Activated CD8-positive, alpha-beta memory T cell treated with anti-CD3 and anti-CD28 coated beads for 36 hours (primary cell): ENCODE measurements at regions not wholly inside any gene's neighbourhood (a gene's known extent, or its start where the extent isn't known, plus 50 kb on each side); places are given as distances from the start of the nearest gene placed in this dataset.

ENCODE experiments used
- CTCF ChIA-PET: fragments of 350-600 bp; sonication (Branson Sonifier 250); formaldehyde crosslinking; loops from one replicate; lab custom pipeline; 2021; ENCODE audit warnings: antibody characterized with exemption; lab: Charles Lee
- POLR2A ChIA-PET: fragments of 350-600 bp; sonication (Branson Sonifier 250); formaldehyde crosslinking; loops from one replicate; lab custom pipeline; 2021; ENCODE audit warnings: antibody characterized with exemption; lab: Charles Lee

DNA sequence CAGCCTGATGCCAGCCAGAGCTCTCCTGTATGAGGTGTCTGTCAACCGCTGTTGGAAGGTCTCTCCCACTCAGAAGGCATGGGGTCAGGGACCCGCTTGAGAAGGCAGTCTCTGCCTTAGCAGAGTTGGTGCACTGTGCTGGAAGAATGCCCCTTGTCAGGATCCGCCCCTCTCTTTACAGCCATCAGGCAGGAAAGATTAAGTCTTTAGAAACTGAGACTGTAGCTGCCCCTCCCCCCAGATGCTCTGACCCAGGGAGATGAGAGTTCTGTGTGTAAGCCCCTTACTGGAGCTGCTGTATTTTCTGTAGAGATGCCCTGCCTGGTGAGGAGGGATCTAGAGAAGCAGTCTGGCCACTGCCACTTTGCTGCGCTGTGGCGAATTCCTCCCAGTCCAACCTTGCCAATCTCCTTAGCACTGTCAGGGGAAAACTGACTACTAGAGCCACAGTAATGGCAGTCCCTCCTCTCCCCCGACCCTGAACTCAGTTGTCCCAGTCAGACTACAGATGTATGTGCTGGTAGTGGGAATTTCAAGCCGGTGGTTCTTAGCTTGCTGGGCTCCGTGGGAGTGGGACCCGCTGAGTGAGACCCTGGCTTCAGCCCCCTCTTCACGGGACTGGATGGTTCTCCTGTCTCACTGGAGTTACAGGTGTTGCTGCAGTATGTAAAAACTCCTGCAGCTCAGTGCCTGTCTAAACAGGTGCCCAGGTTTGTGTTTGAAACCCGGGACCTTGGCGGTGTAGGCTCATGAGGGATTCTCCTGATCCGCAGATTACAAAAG lies 285.5 kb upstream of the ZWINT start:
- POLR2A ChIA-PET, result no interaction called here
- CTCF ChIA-PET, result no interaction called here

DNA sequence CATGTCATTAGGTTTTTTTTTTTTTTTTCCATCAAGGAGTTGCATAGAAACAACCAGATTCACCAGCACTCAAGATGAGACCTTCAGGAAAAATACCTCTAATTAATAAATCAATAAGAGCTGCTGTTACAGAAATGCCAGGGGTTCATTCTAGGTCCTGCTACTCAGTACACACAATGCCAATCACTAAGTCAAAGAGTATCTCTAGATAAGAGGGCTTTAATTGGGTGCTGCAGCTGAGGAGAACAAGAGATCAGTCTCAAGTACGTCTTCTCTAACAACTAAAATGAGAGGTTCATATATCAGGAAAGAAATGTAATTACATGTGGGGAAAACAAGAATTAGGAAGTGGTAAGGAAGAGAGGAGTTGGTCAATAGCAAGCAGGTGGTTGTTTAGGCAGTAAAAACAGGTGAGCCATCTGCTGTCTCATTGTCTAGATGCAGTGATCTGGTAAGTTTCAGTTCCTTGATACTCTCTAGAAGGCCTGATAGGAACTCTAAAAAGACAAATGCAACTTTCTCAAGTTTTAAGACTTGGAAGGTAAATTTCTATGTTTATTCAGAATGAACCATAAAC lies 272.9 kb upstream of the ZWINT start:
- CTCF ChIA-PET, result no interaction called here
- POLR2A ChIA-PET, result no interaction called here

DNA sequence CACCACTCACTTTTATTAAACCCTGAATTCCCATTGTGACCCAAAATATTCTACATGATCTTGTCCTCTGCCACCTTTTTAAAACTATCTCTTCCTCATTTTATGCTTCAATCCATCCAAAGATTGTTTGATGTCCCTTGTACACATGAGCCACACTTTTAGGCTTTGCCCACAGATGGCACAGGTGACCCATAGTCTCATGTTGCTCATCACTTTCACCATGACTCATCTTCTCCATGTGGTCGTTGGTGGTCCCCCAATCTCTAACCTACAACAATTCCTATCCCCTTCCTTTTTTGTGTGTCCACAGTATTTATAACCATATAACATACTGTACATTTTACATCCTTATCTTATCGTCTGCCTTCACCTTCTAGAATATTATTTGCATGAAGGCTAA lies 271.5 kb upstream of the ZWINT start:
- ChIA-PET CTCF (no interaction called here), POLR2A (no interaction called here)

DNA sequence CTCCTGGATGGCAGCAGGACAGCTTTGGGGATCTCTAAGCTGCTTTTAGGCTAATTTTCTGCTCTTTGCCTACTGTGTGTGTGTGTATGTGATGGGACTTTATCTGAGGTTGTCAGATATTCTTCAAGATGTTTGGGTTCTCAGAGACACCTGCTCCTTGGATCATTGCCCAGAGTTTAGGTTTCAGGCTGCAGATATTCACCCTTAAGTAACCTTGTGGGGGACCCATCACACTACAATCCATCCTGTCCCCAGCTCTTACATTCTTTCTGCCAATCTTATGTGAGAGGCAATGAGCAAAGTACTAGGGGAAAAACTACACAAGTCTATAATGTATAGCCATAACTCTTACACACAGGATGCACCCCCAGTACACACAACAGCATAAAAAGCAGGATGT lies 263.0 kb upstream of the ZWINT start:
- CTCF ChIA-PET, result no interaction called here
- POLR2A ChIA-PET, result no interaction called here

DNA sequence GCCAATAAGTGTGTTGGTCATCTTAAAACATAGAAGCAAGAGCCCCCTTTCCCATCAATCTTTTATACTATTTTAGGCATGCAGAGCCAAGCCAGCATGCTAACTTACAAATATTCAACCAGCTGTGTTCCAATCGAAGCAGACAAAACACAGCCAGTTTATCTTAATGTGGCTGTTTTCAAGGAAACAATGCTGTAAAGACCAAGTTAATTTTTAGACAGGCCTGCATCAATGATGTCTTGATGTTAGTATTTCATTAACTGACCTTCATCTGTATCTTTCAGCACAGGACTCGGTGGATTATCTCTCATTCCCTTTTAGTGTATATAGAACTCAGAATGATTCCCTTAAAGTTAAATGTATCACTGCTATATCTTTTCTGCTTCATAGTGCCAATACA lies 262.0 kb upstream of the ZWINT start:
- POLR2A ChIA-PET, result no interaction called here

DNA sequence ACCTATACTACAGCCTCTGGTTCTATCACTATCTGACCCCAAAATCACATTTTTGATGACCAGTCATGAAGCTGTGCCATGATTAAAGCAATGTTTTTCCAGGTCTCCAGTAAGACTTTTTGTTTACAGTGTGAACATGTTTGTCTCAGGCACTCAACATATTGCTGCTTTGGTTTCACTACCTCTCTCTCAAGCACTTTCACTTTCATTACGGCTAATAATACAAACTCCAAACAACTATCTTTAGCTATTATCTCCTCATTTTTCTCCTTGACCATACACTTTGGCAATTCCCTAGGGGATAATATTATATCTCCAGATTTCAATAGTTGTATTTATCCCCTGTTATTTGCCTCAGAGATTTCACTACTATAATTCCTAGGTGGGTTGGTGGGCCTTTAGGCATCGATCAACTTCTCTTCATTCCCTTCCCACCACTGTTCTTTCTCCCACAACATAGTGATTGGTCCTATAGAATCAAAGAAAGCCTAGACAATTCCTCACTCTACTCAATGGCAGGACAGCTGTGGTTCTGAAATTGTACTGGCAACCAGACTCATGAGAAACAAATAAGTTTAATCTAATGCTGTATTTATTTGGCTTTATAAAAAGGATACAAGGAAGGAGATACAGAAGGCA lies 261.4 kb upstream of the ZWINT start:
- POLR2A ChIA-PET, result no interaction called here
- CTCF ChIA-PET, result no interaction called here

More for the DNA sequence above, 262.0 kb upstream of the ZWINT start:
- CTCF ChIA-PET, result no interaction called here

DNA sequence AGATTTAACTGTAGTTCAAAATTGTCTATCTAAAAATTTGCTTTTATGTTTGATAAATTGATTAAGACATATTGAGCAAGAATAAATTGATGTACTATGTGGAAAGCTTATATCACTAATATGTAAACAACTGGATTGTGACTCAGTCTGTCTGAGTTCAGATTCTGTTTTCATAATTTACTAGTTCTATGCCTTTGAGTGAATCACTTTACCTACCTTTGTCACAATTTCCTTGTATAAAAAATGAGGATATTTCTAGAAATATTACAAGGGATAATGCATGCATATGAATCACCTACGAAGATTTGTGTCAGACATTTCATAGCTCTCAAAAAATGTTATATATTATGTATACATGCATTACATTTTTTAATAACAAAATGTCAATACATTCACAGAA lies 245.1 kb upstream of the ZWINT start:
- ChIA-PET POLR2A (no interaction called here), CTCF (no interaction called here)

DNA sequence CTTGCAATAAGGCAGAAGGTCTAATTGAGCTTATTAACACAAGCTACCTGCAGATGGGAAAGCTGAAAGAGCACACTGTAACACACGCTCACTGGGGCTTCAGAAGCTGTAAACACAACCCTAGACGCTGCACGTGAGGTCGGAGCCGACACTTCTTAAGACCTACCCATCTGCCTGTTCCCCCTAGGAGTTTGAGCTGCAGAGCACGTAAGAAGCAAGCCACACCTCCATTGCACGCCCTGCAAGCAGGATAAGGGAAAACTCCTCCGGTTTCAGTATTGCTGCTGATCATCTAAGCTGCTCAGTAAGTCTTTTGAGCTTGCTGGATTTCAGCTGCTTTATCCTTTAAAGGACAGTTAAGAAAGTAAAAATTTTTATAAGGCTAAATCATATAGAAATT lies 244.0 kb upstream of the ZWINT start:
- ChIA-PET CTCF (no interaction called here), POLR2A (no interaction called here)

DNA sequence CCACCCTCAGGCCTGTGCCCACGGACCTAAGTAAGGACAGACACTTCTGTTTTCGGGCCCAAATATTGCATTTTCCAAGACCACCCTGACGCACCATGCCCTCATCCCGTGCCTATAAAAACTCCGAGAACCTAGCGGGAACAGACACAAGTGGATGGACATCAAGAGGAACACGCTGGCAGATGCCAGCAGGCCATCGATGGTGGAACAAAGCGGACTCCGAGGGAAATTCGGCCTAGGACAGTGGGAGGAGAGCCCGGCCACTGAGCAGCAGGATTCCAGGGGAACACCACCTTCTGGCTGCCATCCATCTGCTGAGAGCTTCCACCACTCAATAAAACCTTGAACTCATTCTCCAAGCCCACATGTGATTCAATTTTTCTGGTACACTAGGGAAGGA lies 243.6 kb upstream of the ZWINT start:
- CTCF ChIA-PET, result no interaction called here
- POLR2A ChIA-PET, result no interaction called here

DNA sequence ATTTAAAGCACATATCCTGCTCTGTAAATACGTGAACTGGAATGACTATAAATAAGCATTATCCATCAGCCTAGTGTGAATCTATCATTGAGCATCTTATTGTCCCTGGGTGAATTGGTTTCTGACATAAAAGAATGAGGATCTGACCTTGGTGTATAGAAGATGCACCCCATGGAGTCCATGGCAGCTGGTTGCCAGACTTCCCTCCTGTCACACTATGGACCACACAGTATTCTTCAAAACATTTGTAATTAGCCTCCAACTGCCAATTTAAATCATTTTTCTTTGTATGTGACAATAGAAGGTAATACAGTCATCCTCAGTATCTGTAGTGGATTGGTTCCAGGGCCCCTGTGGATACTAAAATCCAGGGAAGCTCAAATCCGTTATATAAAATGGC lies 238.1 kb upstream of the ZWINT start:
- ChIA-PET POLR2A (no interaction called here), CTCF (no interaction called here)

DNA sequence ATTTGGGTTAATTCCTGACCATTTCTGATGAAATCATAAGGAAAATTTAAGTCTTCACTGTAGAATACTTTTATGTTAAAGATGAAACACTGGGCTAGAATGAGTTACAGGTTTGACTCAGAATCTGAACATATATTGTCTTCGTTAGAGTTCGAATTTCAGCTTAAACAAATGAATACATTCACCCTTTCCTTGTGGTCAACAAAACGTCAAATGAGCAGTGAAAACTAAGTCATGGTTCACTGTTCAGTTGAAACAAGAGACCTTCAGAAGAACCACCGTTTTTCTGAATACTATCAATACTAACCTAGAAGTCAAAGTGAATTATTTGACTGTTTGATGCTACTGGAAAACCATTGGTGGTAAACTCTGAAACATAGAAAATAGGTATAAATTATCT lies 235.2 kb upstream of the ZWINT start:
- ChIA-PET POLR2A (no interaction called here), CTCF (no interaction called here)

DNA sequence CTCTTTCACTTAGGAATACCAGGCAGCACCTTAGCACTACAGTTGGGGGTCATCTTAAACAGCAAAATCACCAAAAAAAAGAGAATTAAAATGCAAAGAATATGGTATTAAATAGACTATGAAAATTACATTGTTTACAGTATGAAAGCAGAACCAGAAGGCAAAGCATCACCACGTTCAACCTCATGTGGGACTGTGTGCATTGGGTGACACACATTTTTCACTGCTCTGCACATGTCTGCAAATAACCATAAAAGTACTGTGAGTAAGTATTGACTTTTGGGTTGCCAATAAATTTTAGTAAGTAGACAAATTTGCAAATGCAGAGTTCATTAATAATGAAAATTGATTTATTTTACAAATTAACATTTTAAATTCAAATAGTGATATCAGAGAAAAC lies 232.1 kb upstream of the ZWINT start:
- POLR2A ChIA-PET, result no interaction called here
- CTCF ChIA-PET, result no interaction called here

DNA sequence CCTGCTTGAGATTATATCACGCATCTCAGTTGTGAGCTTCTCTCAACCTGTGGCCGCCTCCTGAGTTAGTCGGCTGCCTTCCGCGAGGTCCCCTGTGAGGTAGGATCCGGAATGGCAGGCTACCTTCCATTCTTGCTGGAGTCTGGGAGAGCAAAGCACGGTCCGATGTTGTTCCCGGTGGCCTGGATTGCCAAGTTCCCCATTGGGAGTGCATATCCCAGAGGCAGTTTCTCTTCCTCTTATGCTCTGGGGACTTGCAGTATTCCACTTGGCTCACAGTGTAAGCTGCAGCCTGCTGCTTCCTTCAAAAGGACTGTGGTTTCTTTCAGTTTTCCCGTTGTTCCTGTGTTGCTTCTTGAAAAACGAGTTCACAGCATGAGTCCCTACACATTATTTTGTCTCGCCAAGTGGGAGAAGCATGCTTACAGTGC lies 225.4 kb upstream of the ZWINT start:
- POLR2A ChIA-PET, result no interaction called here
- CTCF ChIA-PET, result no interaction called here

DNA sequence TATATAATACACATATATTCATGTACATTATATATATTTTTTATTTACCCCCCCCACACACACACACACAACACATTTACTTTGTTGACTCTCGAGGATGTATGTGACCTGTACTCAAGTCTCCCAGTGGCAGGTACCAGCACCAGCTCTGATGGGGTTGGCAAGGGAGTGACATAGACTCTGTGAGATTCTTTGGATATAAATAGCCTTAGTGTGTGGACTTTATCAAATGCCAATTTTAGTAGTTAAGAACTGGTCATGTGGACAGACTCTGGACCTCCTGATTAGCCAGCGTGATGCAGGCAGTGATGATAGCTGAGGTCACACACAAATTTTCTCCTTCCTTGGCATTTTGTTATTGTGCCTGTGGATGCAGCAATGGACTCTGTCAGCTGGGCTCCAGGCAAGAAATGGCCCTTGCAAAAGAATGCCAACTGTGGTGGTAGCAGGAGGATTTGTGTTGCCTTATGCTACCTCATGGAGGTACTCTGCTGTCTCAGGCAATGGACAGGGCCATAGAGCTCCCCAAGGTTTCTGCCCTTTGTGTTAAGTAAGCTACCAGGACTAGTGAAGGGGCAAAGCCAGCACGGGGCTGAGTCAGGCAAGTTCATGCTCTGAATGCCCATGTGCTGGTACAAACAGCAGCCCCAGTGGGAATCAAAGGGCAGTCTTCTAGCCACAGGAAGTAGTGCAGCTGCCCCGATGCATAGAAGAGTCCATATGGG lies 224.6 kb upstream of the ZWINT start:
- ChIA-PET CTCF (no interaction called here), POLR2A (no interaction called here)

DNA sequence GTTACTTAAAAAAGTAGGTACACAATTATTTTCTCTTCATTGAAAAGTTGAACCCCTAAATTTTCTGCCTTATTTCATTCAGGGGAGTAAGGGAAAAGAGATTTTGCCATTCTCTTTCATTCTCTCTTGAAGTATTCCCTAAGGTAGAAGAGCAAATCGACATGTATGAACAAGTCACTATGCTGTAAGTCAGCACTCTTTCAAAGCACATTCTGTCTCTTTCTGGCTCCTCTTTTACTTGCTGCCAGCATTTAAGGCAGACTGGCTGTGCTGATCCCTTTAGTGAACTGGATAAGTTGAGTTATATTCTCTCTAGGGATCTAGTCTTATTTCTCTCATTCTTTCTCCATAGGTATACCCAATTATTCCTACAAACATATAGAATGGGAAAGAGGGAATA lies 222.3 kb upstream of the ZWINT start:
- CTCF ChIA-PET, result no interaction called here
- POLR2A ChIA-PET, result no interaction called here

DNA sequence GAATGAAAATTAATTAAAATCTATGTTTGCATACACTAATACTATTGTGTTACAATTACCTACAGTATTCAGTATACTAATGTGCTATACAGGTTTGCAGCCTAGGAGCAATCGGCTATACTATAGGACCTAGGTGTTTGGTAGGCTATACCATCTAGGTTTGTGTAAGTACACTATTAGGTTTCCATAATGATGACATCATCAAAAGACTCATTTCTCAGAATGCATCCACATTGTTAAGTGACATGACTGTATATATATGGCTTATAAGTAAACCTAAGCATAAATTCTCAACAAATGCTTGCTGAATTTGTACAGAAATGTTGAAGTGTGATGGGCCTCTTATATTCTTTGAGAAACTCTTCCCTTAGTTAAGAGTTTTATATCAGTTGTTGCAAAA lies 206.5 kb upstream of the ZWINT start:
- ChIA-PET POLR2A (no interaction called here), CTCF (no interaction called here)

DNA sequence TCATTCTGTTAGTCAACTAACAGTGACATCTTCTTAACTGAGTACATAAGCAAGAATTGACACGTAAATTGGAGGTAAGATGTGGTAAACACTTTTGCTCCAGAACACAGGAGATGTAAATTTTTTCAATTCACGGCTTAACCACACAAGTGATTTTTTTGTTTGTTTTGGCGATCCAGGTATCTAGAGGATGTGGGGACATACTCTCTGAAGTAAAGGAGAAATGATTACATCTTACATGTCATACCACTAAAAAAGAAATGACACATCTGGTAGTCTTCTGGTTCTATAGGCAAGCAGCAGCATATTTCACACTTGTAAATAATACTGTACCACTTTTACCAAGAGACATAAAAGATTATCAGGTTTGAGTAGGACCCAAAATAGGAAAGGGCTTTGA lies 200.3 kb upstream of the ZWINT start:
- CTCF ChIA-PET, result no interaction called here
- POLR2A ChIA-PET, result no interaction called here

DNA sequence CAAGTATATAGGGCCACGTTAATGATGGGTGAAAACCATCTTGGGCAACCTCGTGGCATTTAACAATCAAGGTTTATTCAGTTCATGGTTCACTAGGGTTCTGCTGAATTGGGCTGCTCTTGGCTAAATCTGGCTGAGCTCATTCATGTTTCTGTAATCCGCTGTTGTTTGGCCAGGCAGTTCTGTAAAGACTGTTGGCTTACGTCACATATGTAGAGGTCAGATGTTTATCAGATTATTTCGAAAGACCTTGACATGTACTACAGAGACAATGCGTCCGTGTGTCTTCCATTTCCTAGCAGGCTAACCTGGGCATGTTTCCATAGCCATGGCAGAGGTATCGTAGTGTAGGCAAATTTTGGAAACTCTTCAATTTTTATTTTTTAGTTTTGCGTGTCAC lies 190.0 kb upstream of the ZWINT start:
- ChIA-PET CTCF (no interaction called here), POLR2A (no interaction called here)

DNA sequence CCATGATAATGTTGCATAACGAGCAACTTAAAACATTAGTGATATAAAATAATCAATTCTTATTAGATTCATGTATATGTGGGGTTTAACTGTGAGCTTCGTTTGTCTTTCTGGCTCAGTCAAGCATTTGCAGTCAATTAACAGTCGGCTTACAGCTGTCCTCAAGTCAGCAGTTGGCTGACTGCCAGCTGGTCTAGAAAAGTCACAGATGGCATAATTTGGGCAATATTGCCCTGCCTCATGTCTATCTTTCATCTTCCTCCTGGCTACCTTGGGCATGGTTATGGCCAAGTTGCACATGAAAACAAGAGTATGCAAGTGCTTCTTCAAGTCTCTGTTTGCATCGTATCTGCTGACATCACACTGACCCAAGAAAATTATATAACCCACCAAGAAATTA lies 186.1 kb upstream of the ZWINT start:
- POLR2A ChIA-PET, result no interaction called here

DNA sequence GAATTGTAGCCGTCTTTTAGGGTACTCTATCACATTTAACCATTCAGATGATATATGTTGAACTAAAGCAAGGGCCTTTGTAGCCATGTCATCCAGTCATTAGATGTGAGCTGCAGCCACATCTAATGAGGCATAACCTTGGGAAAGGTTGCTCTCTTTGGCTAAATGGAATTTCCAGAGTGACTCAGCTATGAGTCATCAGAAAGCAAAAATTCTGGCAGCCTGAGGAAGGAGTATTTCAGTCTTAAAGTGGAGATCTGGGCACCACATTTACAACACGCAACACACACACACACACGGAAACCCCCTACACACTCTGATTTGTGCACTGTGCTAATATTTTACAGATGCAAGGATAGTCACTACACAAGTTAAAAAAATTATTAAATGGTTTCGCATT lies 176.9 kb upstream of the ZWINT start:
- CTCF ChIA-PET, result no interaction called here
- POLR2A ChIA-PET, result no interaction called here

More for the DNA sequence above, 186.1 kb upstream of the ZWINT start:
- CTCF ChIA-PET, result no interaction called here

DNA sequence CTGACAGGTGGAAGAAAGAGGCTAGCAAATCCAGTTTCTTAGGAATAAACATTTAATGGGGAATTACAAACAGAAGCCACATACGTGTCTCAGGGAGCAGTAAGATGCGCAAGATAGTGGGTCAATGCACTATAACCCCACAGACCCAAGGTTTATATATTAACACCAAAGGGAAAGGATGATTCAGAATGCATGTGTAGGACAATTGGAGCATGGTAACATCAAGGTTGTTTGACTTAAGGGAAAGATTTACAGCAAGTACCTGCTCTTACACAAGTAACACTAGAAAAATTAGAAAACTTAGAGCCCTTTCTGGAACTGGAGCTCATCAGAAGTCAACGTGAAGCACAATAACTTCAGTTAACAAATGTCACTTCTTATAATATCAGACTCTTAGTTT lies 161.1 kb upstream of the ZWINT start:
- ChIA-PET POLR2A (no interaction called here), CTCF (no interaction called here)
